Adrenal gland (tissue), 9 donors: ENCODE measurements at regions not wholly inside any gene's neighbourhood (a gene's known extent, or its start where the extent isn't known, plus 50 kb on each side); places are given as distances from the start of the nearest gene placed in this dataset.

Source experiments
- DNase-seq, 7 donors: peaks; one replicate each; pipeline ENCODE4 v3.0.0-alpha.2; 2019 to 2020
- H3K27ac ChIP-seq, 5 donors: fragments of 200-600 bp; sonication (generic) in 4 of 5; 1 replicate in 3 of 5; 2 replicates in 2 of 5; pipeline versions ENCODE4 v1.5.1 to v1.8.0; 2016 to 2020; ENCODE audit warnings: mild to moderate bottlenecking in 1 of 5
- H3K27me3 ChIP-seq: fragments of 200-600 bp; 2 replicates; pipeline ENCODE4 v1.8.0; 2021
- H3K36me3 ChIP-seq, 2 donors: fragments of 200-600 bp; replicated peaks in 1 of 2; 1 replicate in 1 of 2; 2 replicates in 1 of 2; pipeline versions ENCODE4 v1.5.1 to v1.8.0; 2018 to 2022
- H3K4me1 ChIP-seq, 2 donors: fragments of 200-600 bp; replicated peaks in 1 of 2; 1 replicate in 1 of 2; 2 replicates in 1 of 2; pipeline versions ENCODE4 v1.5.1 to v1.8.0; 2018 to 2021
- H3K4me3 ChIP-seq, 4 donors: fragments of 200-600 bp; sonication (generic) in 3 of 4; one replicate each; pipeline ENCODE4 v1.5.1; 2016 to 2018
- H3K9me3 ChIP-seq, 3 donors: fragments of 200-600 bp; sonication (generic) in 1 of 3; replicated peaks in 1 of 3; 1 replicate in 2 of 3; 2 replicates in 1 of 3; pipeline versions ENCODE4 v1.5.1 to v1.8.0; 2016 to 2021
- CTCF ChIP-seq, 6 experiments: fragments of 450-650 bp in 4 of 6; fragments of 200-600 bp in 2 of 6; sonication (generic) in 1 of 6; IDR thresholded peaks; 1 replicate in 5 of 6; 2 replicates in 1 of 6; pipeline versions ENCODE4 v1.5.1 to v1.8.0; 2016 to 2021; ENCODE audit warnings: antibody characterized with exemption in 6 of 6, mild to moderate bottlenecking in 2 of 6, moderate library complexity in 1 of 6
- POLR2A ChIP-seq, 2 donors: fragments of 450-650 bp; IDR thresholded peaks; one replicate each; pipeline ENCODE4 v1.6.1; 2017; ENCODE audit warnings: antibody characterized with exemption in 2 of 2, mild to moderate bottlenecking in 2 of 2, moderate library complexity in 1 of 2
- WGBS, 4 donors: extraction: QIAGEN DNeasy Blood & Tissue Kit in 2 of 4; methylation state at CpG; one replicate each; pipeline versions ENCODE4 v1.1.5 to v1.1.7; 2013 to 2017; 5-methylcytosine and 5-hydroxymethylcytosine counted together
- intact Hi-C, 2 donors: fragments of 100-400 bp; cut with DNase I; formaldehyde crosslinking; loops; one replicate each; pipeline versions ENCODE4 v1.14.1 to v1.15.0; 2022 to 2023
- donor health status: healthy with polysubstance abuse.
- donor health status: Bipolar disorder and iron deficiency.
- donor health status: DM: yes; HTN: yes; CAD: no.
- donor health status: DM: no; HTN: no; CAD: no.
- donor health status: DM: no; HTN: no; CAD: no.

- Histone ChIP-seq H3K36me3 (no peaks in the 10 kb centered on the region), H3K4me1 (no peaks in the 10 kb centered on the region), H3K27ac (no peak overlapping the region), H3K4me3 (no peak overlapping the region), H3K27me3 (no peaks in the 10 kb centered on the region), H3K9me3 (no peaks in the 10 kb centered on the region)
- no peak for DNase-seq
- WGBS, 4 donors: 70 to 94% (median 84%) methylated on average over 4 of the region's 4 CpGs
- intact Hi-C loops: no loop called here
- TF ChIP-seq POLR2A (IDR thresholded peaks at IDR 0.05): no peak
- TF ChIP-seq CTCF (IDR thresholded peaks at IDR 0.05): no peak
Measured at GRCh38 chr3:187571701-187572100, 98.5 kb downstream of the SST start.

GRCh38 chr3:187570776-187571175 is 99.4 kb downstream of the SST start:
- Histone ChIP-seq H3K9me3 (no peaks in the 10 kb centered on the region), H3K4me1 (no peaks in the 10 kb centered on the region), H3K36me3 (no peaks in the 10 kb centered on the region), H3K27ac (no peak overlapping the region), H3K4me3 (no peak overlapping the region), H3K27me3 (no peaks in the 10 kb centered on the region)
- 55 to 88% (median 78%) methylated on average over 2 of the region's 2 CpGs for WGBS, 4 donors
- TF ChIP-seq CTCF (IDR thresholded peaks at IDR 0.05): no peak
- TF ChIP-seq POLR2A (IDR thresholded peaks at IDR 0.05): no peak
- intact Hi-C loops: no loop called here
- DNase-seq: no peak

- intact Hi-C loops: no loop called here
- H3K4me3 ChIP-seq: no peak overlapping the region
- no peaks in the 10 kb centered on the region for H3K9me3 ChIP-seq
- DNase-seq: no peak
- no peak overlapping the region for H3K27ac ChIP-seq
- WGBS, 4 donors: 71 to 80% (median 78%) methylated on average over 4 of the region's 4 CpGs
- no peaks in the 10 kb centered on the region for H3K27me3 ChIP-seq
- TF ChIP-seq CTCF (IDR thresholded peaks at IDR 0.05) (no peak), POLR2A (IDR thresholded peaks at IDR 0.05) (no peak)
- no peaks in the 10 kb centered on the region for H3K4me1 ChIP-seq
- H3K36me3 ChIP-seq: no peaks in the 10 kb centered on the region
Measured at GRCh38 chr3:187568171-187568570, 102.0 kb downstream of the SST start.

DNA sequence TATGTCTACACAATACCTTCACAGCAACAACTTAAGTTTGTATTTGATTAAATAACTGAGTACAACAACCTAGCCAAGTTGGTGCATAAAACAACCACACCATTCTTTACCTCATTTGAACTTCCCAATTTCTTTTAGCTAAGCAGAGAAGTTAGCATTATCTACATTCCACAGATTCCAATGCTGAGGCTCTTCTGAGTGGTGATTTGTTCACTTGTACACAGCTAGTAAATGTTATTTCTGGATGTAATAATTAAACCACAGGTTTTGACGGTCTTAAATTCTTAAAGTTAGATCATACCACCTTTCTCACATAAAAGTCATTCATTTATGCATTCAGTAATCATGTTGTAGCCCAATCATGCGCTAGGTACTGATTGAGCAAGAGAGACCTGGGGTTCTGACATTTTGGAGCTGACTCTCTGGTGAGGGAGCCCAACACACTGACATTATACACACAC is 102.5 kb downstream of the SST start:
- Histone ChIP-seq H3K4me1 (no peaks in the 10 kb centered on the region), H3K27me3 (no peaks in the 10 kb centered on the region), H3K4me3 (no peak overlapping the region), H3K9me3 (no peaks in the 10 kb centered on the region), H3K36me3 (no peaks in the 10 kb centered on the region), H3K27ac (no peak overlapping the region)
- no peak for DNase-seq
- no peak for TF ChIP-seq CTCF (IDR thresholded peaks at IDR 0.05)
- TF ChIP-seq POLR2A (IDR thresholded peaks at IDR 0.05): no peak
- 34 to 53% (median 48%) methylated on average over 2 of the region's 2 CpGs for WGBS, 4 donors
- intact Hi-C loops: no loop called here
